ENCODE measurements at regions not wholly inside any gene's neighbourhood (a gene's known extent, or its start where the extent isn't known, plus 50 kb on each side); places are given as distances from the start of the nearest gene placed in this dataset.

GRCh38 chr12:115212356-115212755 is 528.4 kb upstream of the TBX3 start:
- TF ChIP-seq CTCF (conservative IDR thresholded peaks at IDR 0.05) (no peak), ZFX (IDR thresholded peaks at IDR 0.05) (no peak)

All from C4-2B (cell line).